DOHH2 (cell line): ENCODE measurements at regions not wholly inside any gene's neighbourhood (a gene's known extent, or its start where the extent isn't known, plus 50 kb on each side); places are given as distances from the start of the nearest gene placed in this dataset.

Experiments
- CTCF ChIP-seq: fragments of 200-600 bp; sonication (generic); IDR thresholded peaks from one replicate; pipeline ENCODE4 v1.5.1; 2014; ENCODE audit warnings: antibody characterized with exemption, mild to moderate bottlenecking, low read depth, low read length; ENCODE audit not compliant: poor library complexity, severe bottlenecking
- EZH2phosphoT487 ChIP-seq: fragments of 200-600 bp; sonication (generic); IDR thresholded peaks from 2 replicates; pipeline ENCODE4 v1.6.1; 2017; ENCODE audit warnings: borderline replicate concordance, mild to moderate bottlenecking, antibody characterized with exemption, low read length, moderate library complexity, mixed read lengths

- TF ChIP-seq CTCF (no peak), EZH2phosphoT487 (no peak)
Observed at GRCh38 chr12:43221216-43221615, 330.8 kb downstream of the ADAMTS20 start.
